Right cardiac atrium (tissue), 5 donors: ENCODE measurements at regions not wholly inside any gene's neighbourhood (a gene's known extent, or its start where the extent isn't known, plus 50 kb on each side); places are given as distances from the start of the nearest gene placed in this dataset.

Experiments
- ATAC-seq, 2 donors: fragments of 200-7000 bp; cut with Tn5 transposase; one replicate each; pipeline versions ENCODE4 v1.8.0 to v1.9.1; 2020; ENCODE audit warnings: moderate library complexity in 2 of 2, mild to moderate bottlenecking in 1 of 2
- DNase-seq, 3 donors: peaks; one replicate each; pipeline ENCODE4 v3.0.0-alpha.2; 2020
- H3K27ac ChIP-seq: one replicate; pipeline ENCODE4 v1.5.1; 2013; ENCODE audit warnings: mild to moderate bottlenecking, low read length, control low read depth, moderate library complexity
- H3K27me3 ChIP-seq: one replicate; pipeline ENCODE4 v1.6.1; 2013; ENCODE audit not compliant: control insufficient read depth, insufficient read depth
- H3K4me1 ChIP-seq: one replicate; pipeline ENCODE4 v1.6.1; 2013; ENCODE audit warnings: low read length; ENCODE audit not compliant: control insufficient read depth, insufficient read depth
- H3K4me3 ChIP-seq: one replicate; pipeline ENCODE4 v1.5.1; 2013; ENCODE audit warnings: low read length, control low read depth
- H3K9me3 ChIP-seq: one replicate; pipeline ENCODE4 v1.6.1; 2013; ENCODE audit warnings: low read length; ENCODE audit not compliant: control insufficient read depth
- WGBS: extraction: QIAGEN DNeasy Blood & Tissue Kit; methylation state at CpG from one replicate; pipeline ENCODE4 v1.1.7; 2013; 5-methylcytosine and 5-hydroxymethylcytosine counted together
- intact Hi-C, 4 donors: fragments of 100-400 bp; cut with DNase I; formaldehyde crosslinking; loops; one replicate each; pipeline versions ENCODE4 v1.11.0 to v1.14.0; 2022 to 2023
- donor health status: healthy with polysubstance abuse.
- donor health status: DM: no; HTN: yes; CAD: no.
- donor health status: DM: no; HTN: no; CAD: no.
- donor health status: DM: no; HTN: yes; CAD: no; lungs with severe emphysema.
- donor health status: DM: yes; HTN: yes; CAD: no.

GRCh38 chr14:89022274-89022673, 197.8 kb downstream of the TTC8 start:
- no peak for ATAC-seq

GRCh38 chr14:89024691-89025090, 200.2 kb downstream of the TTC8 start:
- 80% methylated on average over 4 of the region's 4 CpGs for WGBS
- Histone ChIP-seq H3K27ac (no peak overlapping the region), H3K4me1 (no peaks in the 10 kb centered on the region), H3K27me3 (no peaks in the 10 kb centered on the region), H3K9me3 (no peaks in the 10 kb centered on the region), H3K4me3 (no peak overlapping the region)
- intact Hi-C loops: loop anchor here in 2 of 4 donors (5.0 kb wide), 2 partner anchors 888 to 893 kb away; no protein-coding TSS in a partner anchor
- ATAC-seq (no peak), DNase-seq (no peak)

More at GRCh38 chr14:89022274-89022673, 197.8 kb downstream of the TTC8 start:
- intact Hi-C loops: no loop called here
- no peak for DNase-seq
- H3K27ac ChIP-seq: no peak overlapping the region
- no peak overlapping the region for H3K4me3 ChIP-seq
- no peaks in the 10 kb centered on the region for H3K27me3 ChIP-seq
- no peaks in the 10 kb centered on the region for H3K4me1 ChIP-seq
- H3K9me3 ChIP-seq: no peaks in the 10 kb centered on the region
- 87% methylated on average over 4 of the region's 4 CpGs for WGBS

- no peaks in the 10 kb centered on the region for H3K27me3 ChIP-seq
- no peak overlapping the region for H3K4me3 ChIP-seq
- H3K4me1 ChIP-seq: no peaks in the 10 kb centered on the region
- no peak overlapping the region for H3K27ac ChIP-seq
- DNase-seq: peak in 1 of 3 donors; percentile 49
- ATAC-seq: peak in 1 of 2 donors; percentile 46
- intact Hi-C loops: loop anchor here in 2 of 4 donors (5.0 kb wide), 2 partner anchors 887 to 892 kb away; no protein-coding TSS in a partner anchor
- WGBS: 37% methylated on average over 15 of the region's 15 CpGs
- no peaks in the 10 kb centered on the region for H3K9me3 ChIP-seq
Measured at GRCh38 chr14:89025561-89026236, 201.2 kb downstream of the TTC8 start.

- Histone ChIP-seq H3K4me1 (no peaks in the 10 kb centered on the region), H3K9me3 (no peaks in the 10 kb centered on the region), H3K27me3 (no peaks in the 10 kb centered on the region), H3K4me3 (peak overlapping the region; percentile 57), H3K27ac (no peak overlapping the region)
- ATAC-seq (peak; percentile 90 to 93), DNase-seq (peak; percentile 59 to 85 (median 80))
- under 1% methylated on average over 68 of the region's 68 CpGs for WGBS
- intact Hi-C loops: loop anchor here in 2 of 4 donors (5.0 kb wide), 2 partner anchors 885 to 890 kb away; no protein-coding TSS in a partner anchor
Measured at GRCh38 chr14:89027097-89027740, 202.8 kb downstream of the TTC8 start.

- no peak for DNase-seq
- H3K27me3 ChIP-seq: no peaks in the 10 kb centered on the region
Measured at GRCh38 chr14:89028462-89029134, 204.1 kb downstream of the TTC8 start.

GRCh38 chr14:89029961-89030694, 205.7 kb downstream of the TTC8 start:
- Histone ChIP-seq H3K4me3 (no peak overlapping the region), H3K9me3 (no peaks in the 10 kb centered on the region), H3K27me3 (no peaks in the 10 kb centered on the region), H3K27ac (no peak overlapping the region), H3K4me1 (no peaks in the 10 kb centered on the region)
- intact Hi-C loops: loop anchor here in 3 of 4 donors (5.0 to 10.0 kb wide), 5 partner anchors 735 to 887 kb away; no protein-coding TSS in a partner anchor
- ATAC-seq (no peak), DNase-seq (no peak)
- WGBS: 71% methylated on average over 9 of the region's 9 CpGs

More at GRCh38 chr14:89028462-89029134, 204.1 kb downstream of the TTC8 start:
- Histone ChIP-seq H3K27ac (no peak overlapping the region), H3K9me3 (no peaks in the 10 kb centered on the region), H3K4me1 (no peaks in the 10 kb centered on the region), H3K4me3 (no peak overlapping the region)
- no peak for ATAC-seq
- 87% methylated on average over 3 of the region's 3 CpGs for WGBS
- intact Hi-C loops: loop anchor here in 2 of 4 donors (5.0 kb wide), 2 partner anchors 884 to 889 kb away; no protein-coding TSS in a partner anchor

GRCh38 chr14:89030921-89031320, 206.5 kb downstream of the TTC8 start:
- intact Hi-C loops: loop anchor here in 3 of 4 donors (10.0 kb wide), 3 partner anchors 734 to 884 kb away; no protein-coding TSS in a partner anchor
- H3K27me3 ChIP-seq: no peaks in the 10 kb centered on the region
- DNase-seq: no peak
- WGBS: 91% methylated on average over 3 of the region's 3 CpGs
- no peak for ATAC-seq
- H3K9me3 ChIP-seq: no peaks in the 10 kb centered on the region
- no peak overlapping the region for H3K27ac ChIP-seq
- no peak overlapping the region for H3K4me3 ChIP-seq
- no peaks in the 10 kb centered on the region for H3K4me1 ChIP-seq

- Histone ChIP-seq H3K4me1 (no peaks in the 10 kb centered on the region), H3K27me3 (no peaks in the 10 kb centered on the region), H3K9me3 (no peaks in the 10 kb centered on the region), H3K4me3 (no peak overlapping the region), H3K27ac (no peak overlapping the region)
- no peak for ATAC-seq
- DNase-seq: no peak
- WGBS: 85% methylated on average over 8 of the region's 8 CpGs
- intact Hi-C loops: loop anchor here in 3 of 4 donors (10.0 kb wide), 3 partner anchors 733 to 883 kb away; no protein-coding TSS in a partner anchor
Measured at GRCh38 chr14:89032086-89032649, 207.7 kb downstream of the TTC8 start.

- Histone ChIP-seq H3K4me3 (no peak overlapping the region), H3K4me1 (no peaks in the 10 kb centered on the region), H3K9me3 (no peaks in the 10 kb centered on the region), H3K27me3 (no peaks in the 10 kb centered on the region), H3K27ac (no peak overlapping the region)
- DNase-seq (no peak), ATAC-seq (peak in 1 of 2 donors; percentile 63)
- 62% methylated on average over 6 of the region's 6 CpGs for WGBS
- intact Hi-C loops: loop anchor here in 3 of 4 donors (10.0 kb wide), 3 partner anchors 731 to 881 kb away; no protein-coding TSS in a partner anchor
Measured at GRCh38 chr14:89033756-89034155, 209.3 kb downstream of the TTC8 start.

GRCh38 chr14:89036371-89036770, 211.9 kb downstream of the TTC8 start:
- intact Hi-C loops: loop anchor here in 3 of 4 donors (10.0 kb wide), 3 partner anchors 728 to 878 kb away; no protein-coding TSS in a partner anchor
- Histone ChIP-seq H3K27me3 (no peaks in the 10 kb centered on the region), H3K9me3 (no peaks in the 10 kb centered on the region), H3K4me3 (no peak overlapping the region), H3K27ac (no peak overlapping the region), H3K4me1 (peaks cover 5% of the 10 kb centered on the region)
- 92% methylated on average over 3 of the region's 3 CpGs for WGBS
- DNase-seq (no peak), ATAC-seq (no peak)
